Adrenal gland (tissue), 5 donors: ENCODE measurements at regions not wholly inside any gene's neighbourhood (a gene's known extent, or its start where the extent isn't known, plus 50 kb on each side); places are given as distances from the start of the nearest gene placed in this dataset.

ENCODE experiments used
- POLR2A ChIP-seq, 2 donors: fragments of 450-650 bp; IDR thresholded peaks; one replicate each; pipeline ENCODE4 v1.6.1; 2017; ENCODE audit warnings: antibody characterized with exemption in 2 of 2, mild to moderate bottlenecking in 2 of 2, moderate library complexity in 1 of 2
- TF ChIP-seq, protein P1 (sequence below), 6 experiments: fragments of 450-650 bp in 4 of 6; fragments of 200-600 bp in 2 of 6; sonication (generic) in 1 of 6; IDR thresholded peaks; 1 replicate in 5 of 6; 2 replicates in 1 of 6; pipeline versions ENCODE4 v1.5.1 to v1.8.0; 2016 to 2021; ENCODE audit warnings: antibody characterized with exemption in 6 of 6, mild to moderate bottlenecking in 2 of 6, moderate library complexity in 1 of 6
- donor health status: DM: no; HTN: no; CAD: no.

DNA sequence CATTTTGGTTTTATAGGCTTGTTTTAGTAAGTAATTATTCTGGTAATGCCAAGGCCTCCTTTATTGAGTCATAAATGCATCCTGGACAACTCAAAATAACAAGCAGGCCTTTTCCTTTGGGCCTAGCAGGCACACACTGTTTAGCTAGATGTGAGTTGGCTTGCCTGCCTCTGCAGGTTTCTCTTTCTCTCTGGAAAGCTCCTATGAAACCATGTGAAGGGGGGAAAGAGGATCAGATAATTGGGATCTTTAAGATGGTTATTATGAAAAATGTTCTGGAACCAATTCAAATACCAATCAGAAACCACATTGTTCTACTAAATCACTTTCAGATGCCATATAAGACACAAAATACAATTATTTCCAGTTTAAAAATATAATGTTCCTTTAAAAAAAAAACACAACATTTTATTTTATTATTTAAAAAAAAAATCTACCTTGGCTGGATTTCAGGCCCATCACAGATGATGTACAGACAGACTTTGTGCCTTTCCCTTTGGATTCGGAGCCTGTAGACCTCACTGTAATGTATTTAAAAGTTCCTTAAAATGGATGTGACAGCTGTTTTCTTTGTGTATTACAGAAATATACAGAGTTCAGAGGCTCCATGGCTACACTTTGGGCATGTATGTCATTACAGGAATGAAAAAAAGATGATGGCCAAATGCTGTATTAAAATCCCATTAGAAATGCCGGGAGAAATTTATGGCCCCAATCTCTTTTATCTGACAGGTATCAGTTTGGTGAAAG lies 80.2 kb downstream of the NTMT2 start:
- TF ChIP-seq, protein P1, sequence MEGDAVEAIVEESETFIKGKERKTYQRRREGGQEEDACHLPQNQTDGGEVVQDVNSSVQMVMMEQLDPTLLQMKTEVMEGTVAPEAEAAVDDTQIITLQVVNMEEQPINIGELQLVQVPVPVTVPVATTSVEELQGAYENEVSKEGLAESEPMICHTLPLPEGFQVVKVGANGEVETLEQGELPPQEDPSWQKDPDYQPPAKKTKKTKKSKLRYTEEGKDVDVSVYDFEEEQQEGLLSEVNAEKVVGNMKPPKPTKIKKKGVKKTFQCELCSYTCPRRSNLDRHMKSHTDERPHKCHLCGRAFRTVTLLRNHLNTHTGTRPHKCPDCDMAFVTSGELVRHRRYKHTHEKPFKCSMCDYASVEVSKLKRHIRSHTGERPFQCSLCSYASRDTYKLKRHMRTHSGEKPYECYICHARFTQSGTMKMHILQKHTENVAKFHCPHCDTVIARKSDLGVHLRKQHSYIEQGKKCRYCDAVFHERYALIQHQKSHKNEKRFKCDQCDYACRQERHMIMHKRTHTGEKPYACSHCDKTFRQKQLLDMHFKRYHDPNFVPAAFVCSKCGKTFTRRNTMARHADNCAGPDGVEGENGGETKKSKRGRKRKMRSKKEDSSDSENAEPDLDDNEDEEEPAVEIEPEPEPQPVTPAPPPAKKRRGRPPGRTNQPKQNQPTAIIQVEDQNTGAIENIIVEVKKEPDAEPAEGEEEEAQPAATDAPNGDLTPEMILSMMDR (IDR thresholded peaks at IDR 0.05): no peak
- TF ChIP-seq POLR2A (IDR thresholded peaks at IDR 0.05): no peak
